ENCODE measurements at regions not wholly inside any gene's neighbourhood (a gene's known extent, or its start where the extent isn't known, plus 50 kb on each side); places are given as distances from the start of the nearest gene placed in this dataset.

DNA sequence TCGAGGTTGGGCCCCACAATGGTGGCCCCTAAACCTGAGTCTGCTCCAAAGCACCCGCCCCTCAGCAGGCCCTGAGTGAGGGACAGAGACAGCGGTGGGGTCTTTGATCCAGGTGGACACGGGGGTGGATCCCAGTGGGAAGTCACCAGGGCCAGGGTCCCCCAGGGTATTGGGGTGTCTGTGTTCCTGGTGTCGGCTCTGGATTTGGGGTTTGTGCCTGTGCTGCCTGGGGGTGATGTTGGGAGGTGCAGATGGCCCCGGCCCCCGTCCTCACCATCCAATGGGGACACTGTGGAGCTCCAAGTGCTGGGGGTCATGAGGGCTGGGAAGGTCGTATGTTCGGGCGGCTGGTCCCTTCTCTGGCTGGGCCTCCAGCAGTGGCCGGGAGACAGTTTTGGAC lies 354.2 kb downstream of the TMEM121 start:
- TF ChIP-seq RARB (CRISPR knock-in tag; IDR thresholded peaks at IDR 0.05): no peak
- no peak for TF ChIP-seq ZNF70 (CRISPR knock-in tag; IDR thresholded peaks at IDR 0.05)
- TF ChIP-seq ZNF565 (CRISPR knock-in tag; conservative IDR thresholded peaks at IDR 0.05; ENCODE audit: low read depth): no peak
- TF ChIP-seq, protein P1, sequence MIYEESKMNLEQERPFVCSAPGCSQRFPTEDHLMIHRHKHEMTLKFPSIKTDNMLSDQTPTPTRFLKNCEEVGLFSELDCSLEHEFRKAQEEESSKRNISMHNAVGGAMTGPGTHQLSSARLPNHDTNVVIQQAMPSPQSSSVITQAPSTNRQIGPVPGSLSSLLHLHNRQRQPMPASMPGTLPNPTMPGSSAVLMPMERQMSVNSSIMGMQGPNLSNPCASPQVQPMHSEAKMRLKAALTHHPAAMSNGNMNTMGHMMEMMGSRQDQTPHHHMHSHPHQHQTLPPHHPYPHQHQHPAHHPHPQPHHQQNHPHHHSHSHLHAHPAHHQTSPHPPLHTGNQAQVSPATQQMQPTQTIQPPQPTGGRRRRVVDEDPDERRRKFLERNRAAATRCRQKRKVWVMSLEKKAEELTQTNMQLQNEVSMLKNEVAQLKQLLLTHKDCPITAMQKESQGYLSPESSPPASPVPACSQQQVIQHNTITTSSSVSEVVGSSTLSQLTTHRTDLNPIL (CRISPR knock-in tag; IDR thresholded peaks at IDR 0.05; ENCODE audit: low read depth): no peak
- TF ChIP-seq, protein P2, sequence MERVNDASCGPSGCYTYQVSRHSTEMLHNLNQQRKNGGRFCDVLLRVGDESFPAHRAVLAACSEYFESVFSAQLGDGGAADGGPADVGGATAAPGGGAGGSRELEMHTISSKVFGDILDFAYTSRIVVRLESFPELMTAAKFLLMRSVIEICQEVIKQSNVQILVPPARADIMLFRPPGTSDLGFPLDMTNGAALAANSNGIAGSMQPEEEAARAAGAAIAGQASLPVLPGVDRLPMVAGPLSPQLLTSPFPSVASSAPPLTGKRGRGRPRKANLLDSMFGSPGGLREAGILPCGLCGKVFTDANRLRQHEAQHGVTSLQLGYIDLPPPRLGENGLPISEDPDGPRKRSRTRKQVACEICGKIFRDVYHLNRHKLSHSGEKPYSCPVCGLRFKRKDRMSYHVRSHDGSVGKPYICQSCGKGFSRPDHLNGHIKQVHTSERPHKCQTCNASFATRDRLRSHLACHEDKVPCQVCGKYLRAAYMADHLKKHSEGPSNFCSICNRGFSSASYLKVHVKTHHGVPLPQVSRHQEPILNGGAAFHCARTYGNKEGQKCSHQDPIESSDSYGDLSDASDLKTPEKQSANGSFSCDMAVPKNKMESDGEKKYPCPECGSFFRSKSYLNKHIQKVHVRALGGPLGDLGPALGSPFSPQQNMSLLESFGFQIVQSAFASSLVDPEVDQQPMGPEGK (CRISPR knock-in tag; IDR thresholded peaks at IDR 0.05; ENCODE audit: borderline replicate concordance): no peak
- TF ChIP-seq BACH2 (CRISPR knock-in tag; IDR thresholded peaks at IDR 0.05; ENCODE audit: borderline replicate concordance): no peak
- TF ChIP-seq, protein P3, sequence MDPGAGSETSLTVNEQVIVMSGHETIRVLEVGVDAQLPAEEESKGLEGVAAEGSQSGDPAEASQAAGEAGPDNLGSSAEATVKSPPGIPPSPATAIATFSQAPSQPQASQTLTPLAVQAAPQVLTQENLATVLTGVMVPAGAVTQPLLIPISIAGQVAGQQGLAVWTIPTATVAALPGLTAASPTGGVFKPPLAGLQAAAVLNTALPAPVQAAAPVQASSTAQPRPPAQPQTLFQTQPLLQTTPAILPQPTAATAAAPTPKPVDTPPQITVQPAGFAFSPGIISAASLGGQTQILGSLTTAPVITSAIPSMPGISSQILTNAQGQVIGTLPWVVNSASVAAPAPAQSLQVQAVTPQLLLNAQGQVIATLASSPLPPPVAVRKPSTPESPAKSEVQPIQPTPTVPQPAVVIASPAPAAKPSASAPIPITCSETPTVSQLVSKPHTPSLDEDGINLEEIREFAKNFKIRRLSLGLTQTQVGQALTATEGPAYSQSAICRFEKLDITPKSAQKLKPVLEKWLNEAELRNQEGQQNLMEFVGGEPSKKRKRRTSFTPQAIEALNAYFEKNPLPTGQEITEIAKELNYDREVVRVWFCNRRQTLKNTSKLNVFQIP (CRISPR knock-in tag; IDR thresholded peaks at IDR 0.05; ENCODE audit: borderline replicate concordance, low read depth): no peak
- no peak for TF ChIP-seq ARNTL (CRISPR knock-in tag; IDR thresholded peaks at IDR 0.05; ENCODE audit: borderline replicate concordance, low read depth)
